H9 (cell line): ENCODE measurements at regions not wholly inside any gene's neighbourhood (a gene's known extent, or its start where the extent isn't known, plus 50 kb on each side); places are given as distances from the start of the nearest gene placed in this dataset.

Experiments
- DNase-seq: peaks from one replicate; pipeline ENCODE4 v3.0.0-alpha.2; 2017
- H2AFZ ChIP-seq: one replicate; pipeline ENCODE4 v1.6.1; 2013; ENCODE audit warnings: mild to moderate bottlenecking, low read length, control low read depth, moderate library complexity
- H2AK5ac ChIP-seq: 2 replicates; pipeline ENCODE4 v1.6.1; 2013; ENCODE audit warnings: low read length, control low read depth, mixed read lengths; ENCODE audit not compliant: insufficient read length
- H2BK120ac ChIP-seq: one replicate; pipeline ENCODE4 v1.6.1; 2013; ENCODE audit warnings: low read depth, mild to moderate bottlenecking, low read length, control low read depth, inconsistent platforms; ENCODE audit not compliant: poor library complexity, severe bottlenecking
- H2BK12ac ChIP-seq: 2 replicates; pipeline ENCODE4 v1.6.1; 2013; ENCODE audit warnings: low read length, control low read depth, mixed read lengths, low read depth; ENCODE audit not compliant: insufficient read length
- H2BK15ac ChIP-seq: 2 replicates; pipeline ENCODE4 v1.6.1; 2013; ENCODE audit warnings: low read depth, low read length, control low read depth
- H2BK20ac ChIP-seq: one replicate; pipeline ENCODE4 v1.6.1; 2013; ENCODE audit warnings: low read depth, mild to moderate bottlenecking, low read length, control low read depth, inconsistent platforms; ENCODE audit not compliant: poor library complexity, severe bottlenecking
- H2BK5ac ChIP-seq: 2 replicates; pipeline ENCODE4 v1.6.1; 2013; ENCODE audit warnings: low read length, control low read depth, mixed read lengths; ENCODE audit not compliant: insufficient read length
- H3K14ac ChIP-seq: 2 replicates; pipeline ENCODE4 v1.6.1; 2013; ENCODE audit warnings: low read length, control low read depth; ENCODE audit not compliant: insufficient read depth
- H3K18ac ChIP-seq: 2 replicates; pipeline ENCODE4 v1.6.1; 2013; ENCODE audit warnings: low read depth, mild to moderate bottlenecking, mixed read lengths, low read length, control low read depth; ENCODE audit not compliant: insufficient read length
- H3K23ac ChIP-seq: 2 replicates; pipeline ENCODE4 v1.6.1; 2013; ENCODE audit warnings: low read length, control low read depth, mixed read lengths, low read depth; ENCODE audit not compliant: insufficient read length
- H3K23me2 ChIP-seq: 2 replicates; pipeline ENCODE4 v1.6.1; 2013; ENCODE audit warnings: low read depth, mild to moderate bottlenecking, mixed read lengths, low read length, control low read depth; ENCODE audit not compliant: insufficient read length, poor library complexity, severe bottlenecking
- H3K27ac ChIP-seq: 2 replicates; pipeline ENCODE4 v1.5.1; 2013; ENCODE audit warnings: low read length, control low read depth, mixed read lengths, low read depth; ENCODE audit not compliant: insufficient read length
- H3K27me3 ChIP-seq: 2 replicates; pipeline ENCODE4 v1.6.1; 2013; ENCODE audit warnings: low read length, control low read depth, inconsistent platforms; ENCODE audit not compliant: insufficient read depth
- H3K4ac ChIP-seq: 2 replicates; pipeline ENCODE4 v1.6.1; 2013; ENCODE audit warnings: low read depth, mild to moderate bottlenecking, control low read depth, inconsistent platforms, low read length, moderate library complexity
- H3K4me1 ChIP-seq: 2 replicates; pipeline ENCODE4 v1.6.1; 2013; ENCODE audit warnings: low read length, control low read depth, inconsistent platforms; ENCODE audit not compliant: insufficient read depth
- H3K4me2 ChIP-seq: 2 replicates; pipeline ENCODE4 v1.6.1; 2013; ENCODE audit warnings: low read length, control low read depth, mixed read lengths; ENCODE audit not compliant: insufficient read length, insufficient read depth
- H3K56ac ChIP-seq: 2 replicates; pipeline ENCODE4 v1.6.1; 2013; ENCODE audit warnings: low read depth, mild to moderate bottlenecking, mixed read lengths, low read length, control low read depth; ENCODE audit not compliant: insufficient read length
- H3K79me1 ChIP-seq: 2 replicates; pipeline ENCODE4 v1.6.1; 2013; ENCODE audit warnings: low read depth, mild to moderate bottlenecking, moderate library complexity, low read length, control low read depth, inconsistent platforms; ENCODE audit not compliant: insufficient read depth, poor library complexity, severe bottlenecking
- H3K79me2 ChIP-seq: 2 replicates; pipeline ENCODE4 v1.6.1; 2013; ENCODE audit warnings: low read length, control low read depth, inconsistent platforms; ENCODE audit not compliant: insufficient read depth
- H3K9ac ChIP-seq: 2 replicates; pipeline ENCODE4 v1.6.1; 2013; ENCODE audit warnings: low read length, control low read depth, mixed read lengths; ENCODE audit not compliant: insufficient read length; ENCODE audit errors: extremely low read depth
- H3K9me3 ChIP-seq: one replicate; pipeline ENCODE4 v1.6.1; 2013; ENCODE audit warnings: low read depth, low read length, inconsistent platforms; ENCODE audit not compliant: control insufficient read depth
- H3T11ph ChIP-seq: one replicate; pipeline ENCODE4 v1.6.1; 2013; ENCODE audit warnings: mild to moderate bottlenecking, low read length, control low read depth, inconsistent platforms
- H4K20me1 ChIP-seq: one replicate; pipeline ENCODE4 v1.6.1; 2013; ENCODE audit not compliant: control insufficient read depth, insufficient read length, insufficient read depth
- H4K5ac ChIP-seq: 2 replicates; pipeline ENCODE4 v1.6.1; 2013; ENCODE audit warnings: low read depth, mild to moderate bottlenecking, mixed read lengths, low read length, control low read depth; ENCODE audit not compliant: insufficient read length
- H4K8ac ChIP-seq: replicated peaks from 2 replicates; pipeline ENCODE4 v1.6.1; 2013; ENCODE audit warnings: low read length, control low read depth, mixed read lengths, low read depth; ENCODE audit not compliant: insufficient read length
- H4K91ac ChIP-seq: 2 replicates; pipeline ENCODE4 v1.6.1; 2013; ENCODE audit warnings: low read depth, mild to moderate bottlenecking, moderate library complexity, mixed read lengths, low read length, control low read depth; ENCODE audit not compliant: insufficient read length
- H3K27ac Mint-ChIP-seq, 3 experiments: 2 replicates in 2 of 3; 3 replicates in 1 of 3; pipeline ENCODE4 v1.8.0; 2020 to 2021; ENCODE audit warnings: mixed read lengths in 3 of 3, mild to moderate bottlenecking in 1 of 3, moderate library complexity in 1 of 3
- H3K27me3 Mint-ChIP-seq: 2 replicates; pipeline ENCODE4 v1.8.0; 2021; ENCODE audit warnings: low read depth, mild to moderate bottlenecking, moderate library complexity, mixed read lengths
- H3K36me3 Mint-ChIP-seq, 3 experiments: 2 replicates in 2 of 3; 3 replicates in 1 of 3; pipeline ENCODE4 v1.8.0; 2020 to 2021; ENCODE audit warnings: low read depth in 3 of 3, mixed read lengths in 3 of 3; ENCODE audit not compliant: insufficient read depth in 1 of 3
- H3K4me1 Mint-ChIP-seq, 2 experiments: 2 replicates each; pipeline ENCODE4 v1.8.0; 2020; ENCODE audit warnings: mixed read lengths in 2 of 2
- H3K4me3 Mint-ChIP-seq, 2 experiments: 2 replicates in 1 of 2; 3 replicates in 1 of 2; pipeline ENCODE4 v1.8.0; 2020 to 2021; ENCODE audit warnings: mild to moderate bottlenecking in 2 of 2, mixed read lengths in 2 of 2, moderate library complexity in 1 of 2
- H3K9me3 Mint-ChIP-seq, 2 experiments: 2 replicates in 1 of 2; 3 replicates in 1 of 2; pipeline ENCODE4 v1.8.0; 2020; ENCODE audit warnings: mild to moderate bottlenecking in 2 of 2, mixed read lengths in 2 of 2, moderate library complexity in 1 of 2
- WGBS: extraction: QIAGEN DNeasy Blood & Tissue Kit; methylation state at CpG from one replicate; pipeline ENCODE4 v1.1.7; 2013; ENCODE audit warnings: missing lambda C conversion rate, low lambda C conversion rate, mixed read lengths; ENCODE audit not compliant: insufficient read length; ENCODE audit errors: extremely low coverage; 5-methylcytosine and 5-hydroxymethylcytosine counted together
- TF ChIP-seq, protein P1 (sequence below): fragments of 200-600 bp; sonication (generic); conservative IDR thresholded peaks from 3 replicates; pipeline ENCODE4 v1.8.0; 2021; ENCODE audit warnings: antibody characterized with exemption, mild to moderate bottlenecking

DNA sequence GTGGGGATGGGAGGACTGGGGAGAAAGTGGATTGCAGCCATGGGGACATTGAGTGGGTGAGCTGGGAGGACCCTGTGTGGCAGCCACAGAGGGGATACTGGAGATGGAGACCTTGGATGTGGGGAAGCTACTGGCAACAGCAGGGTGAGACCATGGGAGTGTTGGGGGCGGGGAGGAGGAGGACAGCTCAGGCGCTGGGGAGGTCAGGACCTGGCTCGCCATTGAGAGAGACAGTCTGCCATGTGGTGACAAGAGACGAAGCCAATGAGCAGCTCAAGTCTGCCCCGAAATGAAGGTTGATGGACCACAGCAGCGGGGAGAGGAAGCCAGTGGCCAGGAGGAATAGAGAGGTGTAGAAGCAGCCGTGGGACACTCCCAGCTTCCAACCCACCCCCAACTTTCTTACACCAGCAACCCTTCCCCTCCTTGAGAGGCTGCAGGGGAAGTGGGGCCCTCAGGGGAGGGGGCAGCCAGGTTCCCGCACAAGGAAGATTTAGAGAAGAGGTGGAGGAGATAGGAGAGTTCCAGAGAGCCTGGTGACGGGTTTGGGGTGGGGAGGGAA, 118.1 kb downstream of the ASB7 start:
- Histone ChIP-seq H3K56ac (no peak overlapping the region), H2BK15ac (no peak overlapping the region), H3K23me2 (no peaks in the 10 kb centered on the region), H4K8ac (no peak overlapping the region), H3K4ac (no peak overlapping the region), H2BK5ac (no peak overlapping the region), H2BK12ac (no peak overlapping the region), H4K91ac (no peak overlapping the region), H2AFZ (no peak overlapping the region), H3K14ac (no peak overlapping the region), H3K27me3 (no peaks in the 10 kb centered on the region), H3K79me2 (no peaks in the 10 kb centered on the region), H3T11ph (no peak overlapping the region), H4K20me1 (no peaks in the 10 kb centered on the region), H3K79me1 (no peaks in the 10 kb centered on the region), H3K18ac (no peak overlapping the region), H2AK5ac (no peak overlapping the region), H3K4me2 (no peak overlapping the region), H3K9me3 (no peaks in the 10 kb centered on the region), H3K9ac (no peak overlapping the region), H2BK120ac (no peak overlapping the region), H3K4me1 (no peaks in the 10 kb centered on the region), H2BK20ac (no peak overlapping the region), H4K5ac (no peak overlapping the region), H3K23ac (no peak overlapping the region), H3K27ac (no peak overlapping the region)
- no peak overlapping the region for H3K4me3 Mint-ChIP-seq
- no CpG with 5 or more reads among the region's 9 CpGs for WGBS
- no peaks in the 10 kb centered on the region for H3K36me3 Mint-ChIP-seq
- H3K9me3 Mint-ChIP-seq: no peaks in the 10 kb centered on the region; a peak in 2 of 5 replicates
- TF ChIP-seq, protein P1, sequence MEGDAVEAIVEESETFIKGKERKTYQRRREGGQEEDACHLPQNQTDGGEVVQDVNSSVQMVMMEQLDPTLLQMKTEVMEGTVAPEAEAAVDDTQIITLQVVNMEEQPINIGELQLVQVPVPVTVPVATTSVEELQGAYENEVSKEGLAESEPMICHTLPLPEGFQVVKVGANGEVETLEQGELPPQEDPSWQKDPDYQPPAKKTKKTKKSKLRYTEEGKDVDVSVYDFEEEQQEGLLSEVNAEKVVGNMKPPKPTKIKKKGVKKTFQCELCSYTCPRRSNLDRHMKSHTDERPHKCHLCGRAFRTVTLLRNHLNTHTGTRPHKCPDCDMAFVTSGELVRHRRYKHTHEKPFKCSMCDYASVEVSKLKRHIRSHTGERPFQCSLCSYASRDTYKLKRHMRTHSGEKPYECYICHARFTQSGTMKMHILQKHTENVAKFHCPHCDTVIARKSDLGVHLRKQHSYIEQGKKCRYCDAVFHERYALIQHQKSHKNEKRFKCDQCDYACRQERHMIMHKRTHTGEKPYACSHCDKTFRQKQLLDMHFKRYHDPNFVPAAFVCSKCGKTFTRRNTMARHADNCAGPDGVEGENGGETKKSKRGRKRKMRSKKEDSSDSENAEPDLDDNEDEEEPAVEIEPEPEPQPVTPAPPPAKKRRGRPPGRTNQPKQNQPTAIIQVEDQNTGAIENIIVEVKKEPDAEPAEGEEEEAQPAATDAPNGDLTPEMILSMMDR: no peak
- peaks cover 7% of the 10 kb centered on the region for H3K27me3 Mint-ChIP-seq
- DNase-seq: peak; percentile 15
- no peaks in the 10 kb centered on the region for H3K4me1 Mint-ChIP-seq
- no peak overlapping the region for H3K27ac Mint-ChIP-seq
